GM19397 (cell line): ENCODE measurements at regions not wholly inside any gene's neighbourhood (a gene's known extent, or its start where the extent isn't known, plus 50 kb on each side); places are given as distances from the start of the nearest gene placed in this dataset.
"Not testable (repeated sequence)": the region's sequence is repeated elsewhere in the genome, so short reads cannot be mapped to it uniquely, and the experiment has no call there.

Source experiments
- ATAC-seq: cut with Tn5 transposase; IDR thresholded peaks from one replicate; pipeline ENCODE4 v1.9.1; 2021; ENCODE audit warnings: mild to moderate bottlenecking, moderate library complexity; ENCODE audit not compliant: unreplicated experiment

- not testable (repeated sequence) for ATAC-seq
Measured at GRCh38 chr16:72729552-72729951, 318.4 kb downstream of the ZFHX3 start.

- ATAC-seq, result no peak
Measured at GRCh38 chr16:72728516-72728915, 319.4 kb downstream of the ZFHX3 start.

DNA sequence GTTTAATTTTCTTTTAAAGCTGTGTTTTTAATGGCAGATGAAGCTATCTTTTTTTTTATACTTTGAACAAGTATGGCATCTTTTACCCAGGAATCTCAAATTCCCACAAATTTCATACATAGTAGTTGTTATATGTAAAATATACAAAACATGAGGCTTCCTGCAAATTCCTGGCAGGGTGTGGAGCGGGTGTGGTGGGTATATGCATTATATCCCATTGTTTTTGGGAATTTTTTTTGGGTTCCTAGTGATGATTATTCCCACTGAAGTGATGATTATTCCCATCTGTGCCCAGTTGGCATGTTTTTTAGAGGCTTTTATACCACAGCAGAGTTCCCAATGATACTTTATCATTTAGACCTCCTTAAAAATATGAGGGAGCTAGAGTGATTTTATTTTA lies 320.4 kb downstream of the ZFHX3 start:
- ATAC-seq, result no peak

GRCh38 chr16:72725643-72726042 lies 322.3 kb downstream of the ZFHX3 start:
- no peak for ATAC-seq

- no peak for ATAC-seq
Measured at GRCh38 chr16:72723781-72724180, 324.1 kb downstream of the ZFHX3 start.

- ATAC-seq, result no peak
Measured at GRCh38 chr16:72722552-72722951, 325.4 kb downstream of the ZFHX3 start.

DNA sequence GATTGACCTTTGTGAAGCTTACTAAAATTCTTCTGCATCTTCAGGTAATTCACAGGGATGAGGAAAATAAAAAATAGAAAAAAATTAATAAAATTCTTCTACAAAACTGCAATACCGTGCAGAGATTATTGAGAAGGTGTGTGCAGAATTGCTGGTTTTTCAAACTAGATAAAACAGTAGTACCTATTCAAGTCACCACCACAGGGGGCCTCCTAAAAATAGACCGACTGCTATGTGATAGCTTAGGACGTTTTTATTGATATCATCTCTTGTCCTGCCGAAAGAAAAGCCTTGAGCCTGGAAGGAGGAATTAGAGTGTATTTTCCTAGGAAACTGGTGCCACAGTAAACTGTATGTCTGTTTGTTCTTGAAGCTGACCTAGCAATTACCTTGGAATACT lies 325.9 kb downstream of the ZFHX3 start:
- no peak for ATAC-seq

- no peak for ATAC-seq
Measured at GRCh38 chr16:72715267-72715666, 332.7 kb downstream of the ZFHX3 start.

DNA sequence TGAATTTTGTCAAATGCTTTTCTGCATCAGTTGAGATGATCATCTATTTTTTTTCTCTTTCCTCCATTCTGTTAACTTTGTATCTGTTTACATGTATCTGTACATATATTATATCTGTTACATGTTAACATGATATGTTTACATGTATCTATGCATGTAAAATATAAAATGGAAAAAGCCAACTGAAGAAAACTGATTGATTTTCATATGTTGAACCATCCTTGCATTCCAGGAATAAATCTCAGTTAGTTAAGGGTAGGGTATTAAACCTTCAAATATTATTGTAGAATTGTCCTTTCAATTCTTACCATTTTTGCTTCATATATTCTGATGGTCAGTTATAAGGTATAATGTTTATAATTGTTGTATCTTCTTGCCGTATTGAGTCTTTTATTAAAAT lies 336.1 kb downstream of the ZFHX3 start:
- no peak for ATAC-seq

DNA sequence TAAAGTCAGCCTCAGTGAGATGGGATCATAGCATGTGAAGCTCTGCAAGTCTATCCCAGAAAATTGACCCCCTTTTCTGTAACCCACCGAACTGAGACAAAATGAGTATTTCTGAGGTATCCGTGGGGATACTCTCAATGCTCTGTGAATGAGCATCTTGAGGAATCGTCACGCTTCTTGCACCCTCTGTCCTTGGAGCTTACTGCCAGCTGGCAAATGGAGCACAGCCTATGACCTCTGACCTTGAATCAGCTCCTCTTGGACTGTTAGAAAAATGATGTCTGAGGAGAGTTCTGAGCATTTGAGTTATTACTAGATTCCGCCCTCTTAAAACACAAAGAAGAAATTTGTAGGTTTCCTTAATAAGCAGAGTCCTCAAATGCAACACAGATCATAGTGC lies 342.1 kb downstream of the ZFHX3 start:
- ATAC-seq, result no peak

DNA sequence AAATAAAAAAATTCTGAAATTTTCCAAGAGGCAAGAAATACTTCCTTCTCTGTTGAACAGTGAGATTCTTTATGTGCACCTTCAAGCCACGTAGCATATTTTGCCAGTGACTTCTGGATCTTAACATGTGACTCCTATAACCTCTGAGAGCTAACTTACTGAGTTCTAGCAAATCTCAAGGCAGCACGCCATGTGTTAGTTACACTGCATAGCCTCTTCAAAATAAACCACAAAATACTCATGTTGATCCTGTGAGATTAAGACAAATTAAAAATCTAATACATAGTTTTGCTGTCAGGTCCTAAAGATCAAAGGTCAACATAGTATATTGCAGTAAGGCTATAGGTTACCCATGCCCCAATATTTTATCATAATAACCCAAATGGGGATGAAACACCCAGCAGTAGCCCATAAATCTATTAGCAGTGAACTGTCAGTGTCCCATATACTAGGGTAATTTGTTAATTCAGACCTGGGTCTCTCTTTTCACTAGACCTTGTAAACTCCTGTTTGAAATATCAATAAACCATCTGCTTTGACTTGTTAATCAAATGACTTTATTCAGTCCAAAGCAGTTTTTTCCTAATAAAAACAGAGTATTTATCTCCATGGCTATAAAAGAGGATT lies 343.1 kb downstream of the ZFHX3 start:
- no peak for ATAC-seq

- ATAC-seq, result no peak
Measured at GRCh38 chr16:72689851-72690250, 358.1 kb downstream of the ZFHX3 start.

DNA sequence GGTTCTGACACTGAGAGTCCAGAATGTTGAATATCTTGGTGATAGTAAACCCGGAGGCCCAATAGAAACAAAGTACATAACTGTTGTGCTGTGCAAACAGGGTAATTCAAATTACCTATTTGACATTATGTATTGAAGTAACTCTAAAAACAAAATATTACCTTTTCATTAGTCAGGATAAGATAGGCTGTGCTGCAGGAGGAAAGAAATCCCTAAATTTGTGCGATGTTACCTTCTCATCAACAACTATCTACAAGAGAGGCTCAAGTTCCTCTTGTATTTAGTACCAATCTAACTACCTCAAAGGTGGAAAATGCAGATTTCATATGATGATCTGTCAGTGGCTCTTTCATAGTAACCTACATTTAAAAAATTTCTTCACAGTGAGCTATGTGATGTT lies 367.2 kb downstream of the ZFHX3 start:
- no peak for ATAC-seq

GRCh38 chr16:72679856-72680255 lies 368.1 kb downstream of the ZFHX3 start:
- ATAC-seq, result no peak

GRCh38 chr16:72677662-72678447 lies 370.1 kb downstream of the ZFHX3 start:
- ATAC-seq, result no peak

DNA sequence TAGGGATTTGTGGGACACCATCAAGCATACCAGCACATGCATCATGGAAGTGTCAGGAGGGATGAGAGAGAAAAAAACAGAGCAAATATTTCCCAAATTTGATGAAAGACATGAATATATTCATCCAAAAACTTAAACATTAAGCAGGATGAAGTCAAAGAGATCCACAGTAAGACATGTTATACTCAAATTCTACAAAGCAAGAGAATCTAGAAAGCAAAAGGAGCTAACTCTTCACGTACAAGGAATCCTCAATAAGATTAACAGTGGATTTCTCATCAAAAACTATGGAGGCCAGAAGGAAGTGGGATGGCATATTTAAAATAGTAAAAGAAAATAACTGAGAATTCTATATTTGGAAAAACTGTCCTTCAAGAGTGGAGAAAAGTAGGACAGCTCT lies 374.8 kb downstream of the ZFHX3 start:
- ATAC-seq, result no peak

DNA sequence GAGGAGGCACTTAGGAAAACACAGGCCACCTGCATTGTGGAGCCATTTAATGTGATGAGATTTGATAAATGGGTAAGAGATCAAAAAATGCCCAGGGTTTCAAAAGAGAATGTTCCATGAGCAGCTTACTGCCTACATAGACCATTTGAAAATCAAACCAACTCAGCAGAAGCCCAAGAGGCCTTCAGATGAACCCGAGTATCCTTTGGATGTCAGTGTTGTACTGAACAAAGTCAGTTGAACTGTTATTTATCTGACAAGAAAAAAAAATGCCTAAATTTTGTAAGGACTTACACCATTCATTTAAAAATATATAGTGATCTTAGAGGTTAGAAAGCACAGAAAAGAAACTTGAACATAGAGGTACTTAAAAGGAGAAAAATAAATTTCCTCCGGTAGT lies 381.7 kb downstream of the ZFHX3 start:
- no peak for ATAC-seq

GRCh38 chr16:72665701-72666100 lies 382.2 kb downstream of the ZFHX3 start:
- ATAC-seq, result no peak

DNA sequence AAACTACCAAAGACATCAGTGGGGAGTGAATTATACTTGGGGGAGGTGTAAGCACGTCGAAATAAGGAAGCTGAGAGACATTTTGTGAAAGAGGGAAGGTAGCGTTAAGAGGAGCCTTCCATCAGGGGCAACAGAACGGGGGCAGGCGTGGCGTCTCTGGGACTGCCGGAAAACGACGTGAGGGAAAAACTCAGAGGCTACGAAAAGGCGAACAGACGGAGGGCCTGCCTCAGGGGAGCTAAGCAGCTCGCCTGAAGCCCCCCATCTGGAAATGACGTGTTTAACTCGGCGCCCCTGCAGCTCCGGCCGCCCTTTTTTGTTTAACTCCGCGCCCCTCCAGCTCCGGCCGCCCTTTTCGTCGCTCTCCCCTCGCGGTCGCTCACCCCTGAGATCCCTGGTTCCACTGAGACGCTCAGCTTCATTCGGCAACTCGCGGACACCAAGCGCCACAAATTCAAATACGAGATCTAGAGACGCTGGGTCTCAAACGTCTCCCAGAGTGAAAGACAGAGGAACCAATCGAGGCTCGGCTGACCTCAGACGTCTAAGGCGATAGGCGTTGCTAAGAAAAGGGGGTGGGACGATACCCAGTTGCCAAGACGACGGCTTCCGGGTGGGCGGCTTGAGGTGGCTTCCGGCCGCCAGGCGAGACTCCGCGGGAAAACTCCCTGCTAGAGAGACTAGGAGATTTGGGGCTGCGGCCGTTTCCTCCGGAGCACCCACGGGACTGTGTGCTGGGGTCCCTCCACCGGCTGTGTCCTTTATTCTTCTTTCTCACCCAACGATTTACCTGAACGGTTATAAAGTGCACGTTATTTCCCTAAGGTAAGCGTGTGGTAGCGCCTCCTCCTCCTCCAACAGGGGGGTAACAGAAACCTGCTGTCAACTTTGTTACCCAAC lies 383.2 kb downstream of the ZFHX3 start:
- peak; percentile 99 for ATAC-seq

- ATAC-seq, result no peak
Measured at GRCh38 chr16:72664056-72664508, 383.8 kb downstream of the ZFHX3 start.

DNA sequence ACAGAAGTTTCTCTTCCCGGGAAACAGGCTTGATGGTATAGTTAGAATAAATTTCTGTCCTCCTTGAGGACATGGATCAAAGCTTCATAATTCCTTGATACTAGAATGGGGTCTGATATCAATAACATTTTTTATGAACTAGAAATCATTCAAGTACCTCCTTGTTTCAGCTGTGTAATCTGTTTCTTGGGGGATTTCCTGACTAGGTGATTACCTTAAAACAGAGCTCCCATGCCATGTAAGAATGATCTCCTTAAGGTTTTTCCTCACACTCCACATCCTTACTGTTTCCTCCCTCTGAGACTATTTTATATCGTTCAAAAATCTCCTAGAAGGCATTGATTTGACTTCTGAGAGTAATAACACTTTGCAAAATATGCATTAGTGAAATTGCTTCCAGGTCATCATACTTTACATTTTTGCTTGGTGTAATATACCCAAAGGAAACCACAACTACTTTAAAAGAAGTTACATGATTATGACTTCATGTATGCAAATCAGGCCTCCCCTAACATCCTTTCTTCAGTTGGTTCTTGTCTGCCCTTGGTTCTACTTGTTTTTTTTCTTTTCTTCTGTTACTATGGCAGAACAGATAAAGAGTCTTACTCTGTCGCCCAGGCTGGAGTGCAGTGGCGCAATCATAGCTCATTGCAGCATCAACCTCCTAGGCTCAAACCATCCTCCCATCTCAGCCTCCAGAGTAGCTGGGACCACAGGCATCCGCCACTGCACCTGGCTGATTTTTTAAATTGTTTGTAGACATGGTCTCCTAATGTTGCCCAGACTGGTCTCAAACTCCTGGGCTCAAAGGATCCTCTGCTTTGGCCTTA lies 388.8 kb downstream of the ZFHX3 start:
- ATAC-seq, result no peak
